B cell (primary cell): ENCODE measurements at regions not wholly inside any gene's neighbourhood (a gene's known extent, or its start where the extent isn't known, plus 50 kb on each side); places are given as distances from the start of the nearest gene placed in this dataset.

Source experiments
- ATAC-seq: fragments of 200-7000 bp; cut with Tn5 transposase; one replicate; pipeline ENCODE4 v1.10.0; 2021; ENCODE audit warnings: low read depth, mild to moderate bottlenecking, moderate number of reproducible peaks, moderate library complexity
- CTCF ChIA-PET: fragments of 350-600 bp; sonication (Branson Sonifier 250); formaldehyde crosslinking; loops from one replicate; lab custom pipeline; 2021; ENCODE audit warnings: antibody characterized with exemption, inconsistent platforms; lab: Charles Lee
- POLR2A ChIA-PET: fragments of 350-600 bp; sonication (Branson Sonifier 250); formaldehyde crosslinking; loops from one replicate; lab custom pipeline; 2021; ENCODE audit warnings: antibody characterized with exemption; lab: Charles Lee
- DNase-seq: peaks from one replicate; pipeline ENCODE4 v3.0.0; 2013
- H2AFZ ChIP-seq: 2 replicates; pipeline ENCODE4 v1.6.1; 2012; ENCODE audit warnings: mild to moderate bottlenecking, low read depth, low read length; ENCODE audit not compliant: insufficient read depth, poor library complexity, severe bottlenecking
- H3K27ac ChIP-seq, 2 donors: 1 replicate in 1 of 2; 2 replicates in 1 of 2; pipeline ENCODE4 v1.5.1; 2012 to 2013; ENCODE audit warnings: low read length in 2 of 2, mild to moderate bottlenecking in 2 of 2, moderate library complexity in 1 of 2
- H3K27me3 ChIP-seq, 4 experiments: fragments of 200-600 bp in 1 of 4; sonication (generic) in 1 of 4; replicated peaks in 1 of 4; 1 replicate in 2 of 4; 2 replicates in 2 of 4; pipeline versions ENCODE4 v1.6.1 to v1.7.0; 2013 to 2016; ENCODE audit warnings: low read length in 3 of 4, mild to moderate bottlenecking in 2 of 4, mixed read lengths in 1 of 4, moderate library complexity in 1 of 4; ENCODE audit not compliant: insufficient read depth in 4 of 4, control insufficient read depth in 3 of 4; ENCODE audit errors: control extremely low read depth in 1 of 4
- H3K36me3 ChIP-seq, 2 experiments: replicated peaks in 1 of 2; 1 replicate in 1 of 2; 2 replicates in 1 of 2; pipeline versions ENCODE4 v1.6.1 to v1.7.1; 2013; ENCODE audit warnings: low read length in 1 of 2; ENCODE audit not compliant: insufficient read depth in 2 of 2, control insufficient read depth in 1 of 2; ENCODE audit errors: control extremely low read depth in 1 of 2, extremely low read depth in 1 of 2
- H3K4me1 ChIP-seq, 2 donors: fragments of 200-600 bp in 1 of 2; sonication (generic) in 1 of 2; 1 replicate in 1 of 2; 2 replicates in 1 of 2; pipeline versions ENCODE4 v1.5.1 to v1.6.1; 2013 to 2017; ENCODE audit warnings: low read length in 2 of 2; ENCODE audit not compliant: control insufficient read depth in 2 of 2, insufficient read depth in 2 of 2
- H3K4me2 ChIP-seq: replicated peaks from 2 replicates; pipeline ENCODE3; 2012; ENCODE audit warnings: mild to moderate bottlenecking, low read depth, low read length; ENCODE audit not compliant: poor library complexity, severe bottlenecking
- H3K4me3 ChIP-seq, 5 experiments: fragments of 200-600 bp in 1 of 5; sonication (generic) in 1 of 5; 1 replicate in 3 of 5; 2 replicates in 2 of 5; pipeline versions ENCODE4 v1.5.1 to v1.7.0; 2011 to 2016; ENCODE audit warnings: low read length in 4 of 5, mild to moderate bottlenecking in 4 of 5, low read depth in 2 of 5, control low read depth in 1 of 5, moderate library complexity in 1 of 5; ENCODE audit not compliant: insufficient read depth in 1 of 5; ENCODE audit errors: control extremely low read depth in 1 of 5, extremely low read depth in 1 of 5
- H3K79me2 ChIP-seq: fragments of 200-600 bp; sonication (generic); one replicate; pipeline ENCODE4 v1.6.0; 2016; ENCODE audit warnings: low read length; ENCODE audit not compliant: control insufficient read depth, insufficient read depth
- H3K9ac ChIP-seq: fragments of 200-600 bp; sonication (generic); 2 replicates; pipeline ENCODE4 v1.6.1; 2017; ENCODE audit warnings: mild to moderate bottlenecking, low read length, moderate library complexity
- H3K9me3 ChIP-seq, 3 donors: one replicate each; pipeline versions ENCODE4 v1.6.1 to v1.7.1; 2013; ENCODE audit warnings: low read length in 2 of 3; ENCODE audit not compliant: control insufficient read depth in 2 of 3, insufficient read depth in 1 of 3; ENCODE audit errors: control extremely low read depth in 1 of 3
- H4K20me1 ChIP-seq: 2 replicates; pipeline ENCODE4 v1.6.0; 2012; ENCODE audit warnings: mild to moderate bottlenecking, low read length; ENCODE audit not compliant: insufficient read depth, control insufficient read depth, poor library complexity, severe bottlenecking
- H3K27ac Mint-ChIP-seq: one replicate; pipeline ENCODE4 v1.8.0; 2021; ENCODE audit warnings: mixed read lengths
- H3K27me3 Mint-ChIP-seq: one replicate; pipeline ENCODE4 v1.8.0; 2021; ENCODE audit warnings: mixed read lengths
- H3K4me1 Mint-ChIP-seq: one replicate; pipeline ENCODE4 v1.8.0; 2021; ENCODE audit warnings: mixed read lengths
- H3K4me3 Mint-ChIP-seq: one replicate; pipeline ENCODE4 v1.8.0; 2021; ENCODE audit warnings: mixed read lengths
- H3K9me3 Mint-ChIP-seq: one replicate; pipeline ENCODE4 v1.8.0; 2022; ENCODE audit warnings: mixed read lengths; ENCODE audit not compliant: insufficient read depth
- CTCF ChIP-seq: fragments of 200-600 bp; IDR thresholded peaks from one replicate; pipeline ENCODE4 v1.8.0; 2022; ENCODE audit warnings: antibody characterized with exemption, mild to moderate bottlenecking
- EZH2 ChIP-seq: IDR thresholded peaks from 2 replicates; pipeline ENCODE4 v1.6.1; 2012; ENCODE audit warnings: borderline replicate concordance, low read depth, mild to moderate bottlenecking, moderate library complexity, low read length; ENCODE audit not compliant: insufficient read depth, poor library complexity, severe bottlenecking
- WGBS: methylation state at CpG from one replicate; pipeline ENCODE4 v1.1.5; 2013; ENCODE audit warnings: missing lambda C conversion rate; ENCODE audit not compliant: insufficient coverage; 5-methylcytosine and 5-hydroxymethylcytosine counted together
- intact Hi-C: fragments of 100-400 bp; cut with micrococcal nuclease; formaldehyde crosslinking; loops from one replicate; pipeline ENCODE4 v1.10.0; 2022

DNA sequence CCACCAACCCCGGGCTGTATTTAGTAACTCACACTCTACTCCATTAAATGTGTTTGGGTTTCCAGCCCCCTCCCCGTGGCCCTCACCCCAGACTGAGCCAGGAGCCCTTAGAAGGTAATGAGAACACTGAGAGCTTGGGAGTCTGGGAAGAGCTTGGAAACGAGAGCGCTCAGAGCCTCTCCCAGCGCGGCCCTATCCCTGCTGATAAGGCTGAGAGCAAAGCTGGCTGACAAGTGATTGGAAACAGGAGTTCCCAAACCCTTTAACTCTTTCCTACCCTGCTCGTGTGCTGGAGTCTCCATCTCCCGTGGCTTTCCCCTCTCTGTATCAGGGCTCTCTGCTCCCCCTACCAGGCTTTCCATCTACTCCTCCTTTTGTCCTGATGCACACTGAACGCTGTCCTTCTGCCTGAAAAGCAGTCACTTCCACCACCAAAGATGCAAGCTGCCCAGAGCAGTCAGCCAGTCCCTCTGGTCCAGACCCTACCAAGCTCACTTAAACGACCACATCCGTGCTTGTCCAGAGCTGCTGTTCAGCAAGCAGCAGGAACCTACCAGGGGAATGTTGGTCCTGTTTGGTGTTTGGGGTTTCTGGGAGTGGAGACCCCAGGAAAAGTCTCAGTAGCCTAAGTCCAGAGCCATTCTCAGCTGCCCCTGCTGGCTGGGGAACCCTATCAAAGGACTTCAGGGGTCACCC lies 100.0 kb upstream of the PKDCC start:
- no peak for DNase-seq
- intact Hi-C loops = no loop called here
- no peak for TF ChIP-seq CTCF
- TF ChIP-seq EZH2 = no peak
- no peaks in the 10 kb centered on the region for H3K9me3 ChIP-seq
- H3K4me3 ChIP-seq = no peak overlapping the region
- peaks cover 0 to 13% (median 3%) of the 10 kb centered on the region in 4 experiments for H3K27me3 ChIP-seq
- H4K20me1 ChIP-seq = no peaks in the 10 kb centered on the region
- peaks cover 2 to 7% of the 10 kb centered on the region in 2 donors for H3K4me1 ChIP-seq
- ATAC-seq = no peak
- Mint-ChIP-seq H3K4me3 (no peak overlapping the region), H3K27ac (no peak overlapping the region), H3K4me1 (peaks cover 6% of the 10 kb centered on the region), H3K9me3 (no peaks in the 10 kb centered on the region), H3K27me3 (peaks cover 18% of the 10 kb centered on the region)
- no peak overlapping the region for H2AFZ ChIP-seq
- no peak overlapping the region for H3K4me2 ChIP-seq
- CTCF ChIA-PET = no interaction called here
- H3K9ac ChIP-seq = no peak overlapping the region
- POLR2A ChIA-PET = no interaction called here
- no peaks in the 10 kb centered on the region for H3K79me2 ChIP-seq
- H3K36me3 ChIP-seq = no peaks in the 10 kb centered on the region
- WGBS = 66% methylated on average over 7 of the region's 11 CpGs
- H3K27ac ChIP-seq = no peak overlapping the region

DNA sequence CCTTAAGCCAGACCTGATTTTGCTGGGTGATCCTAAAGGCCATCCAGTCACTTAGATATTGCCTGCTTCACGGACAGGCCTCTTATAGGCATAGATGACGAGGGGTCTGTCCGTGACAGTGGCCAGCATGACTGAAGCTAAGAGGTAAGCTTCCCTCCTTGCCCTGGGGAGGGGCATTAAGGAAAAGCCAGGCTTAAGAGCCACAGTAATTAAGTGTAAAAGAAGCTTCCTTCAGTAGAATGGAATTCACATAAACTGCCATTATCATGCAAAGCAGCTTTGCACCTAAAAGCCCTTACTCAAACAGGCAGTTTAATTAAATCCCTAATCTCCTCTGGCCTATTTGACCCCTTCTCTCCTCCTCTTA lies 99.4 kb upstream of the PKDCC start:
- Histone ChIP-seq H3K9me3 (no peaks in the 10 kb centered on the region), H4K20me1 (no peaks in the 10 kb centered on the region), H3K4me1 (peaks cover 6 to 12% of the 10 kb centered on the region in 2 donors), H3K36me3 (no peaks in the 10 kb centered on the region), H3K9ac (no peak overlapping the region), H3K4me3 (no peak overlapping the region), H3K27ac (no peak overlapping the region), H3K27me3 (peaks cover 0 to 13% (median 3%) of the 10 kb centered on the region in 4 experiments), H3K4me2 (no peak overlapping the region), H3K79me2 (no peaks in the 10 kb centered on the region), H2AFZ (no peak overlapping the region)
- Mint-ChIP-seq H3K27ac (no peak overlapping the region), H3K4me3 (no peak overlapping the region), H3K9me3 (no peaks in the 10 kb centered on the region), H3K27me3 (peaks cover 18% of the 10 kb centered on the region), H3K4me1 (peaks cover 10% of the 10 kb centered on the region)
- intact Hi-C loops = no loop called here
- ChIA-PET CTCF (no interaction called here), POLR2A (no interaction called here)
- DNase-seq (no peak), ATAC-seq (no peak)
- TF ChIP-seq CTCF (no peak), EZH2 (no peak)
- WGBS = 100% methylated on average over 1 of the region's 3 CpGs
